22Rv1 (cell line): ENCODE measurements at regions not wholly inside any gene's neighbourhood (a gene's known extent, or its start where the extent isn't known, plus 50 kb on each side); places are given as distances from the start of the nearest gene placed in this dataset.
"Not testable (repeated sequence)": the region's sequence is repeated elsewhere in the genome, so short reads cannot be mapped to it uniquely, and the experiment has no call there.

Experiments
- CTCF ChIP-seq: fragments of 450-650 bp; IDR thresholded peaks from 2 replicates; pipeline ENCODE4 v1.5.1; 2017; ENCODE audit warnings: mild to moderate bottlenecking
- ZFX ChIP-seq: fragments of 450-650 bp; IDR thresholded peaks from 2 replicates; pipeline ENCODE4 v1.6.1; 2017; ENCODE audit warnings: antibody characterized with exemption, borderline replicate concordance

- TF ChIP-seq CTCF, ZFX: not testable (repeated sequence)
Observed at GRCh38 chr9:96054248-96054647, 178.8 kb downstream of the ERCC6L2 start.
